GM23338 (cell line): ENCODE measurements at regions not wholly inside any gene's neighbourhood (a gene's known extent, or its start where the extent isn't known, plus 50 kb on each side); places are given as distances from the start of the nearest gene placed in this dataset.

Experiments
- ATAC-seq: fragments of 200-7000 bp; cut with Tn5 transposase; 3 replicates; pipeline ENCODE4 v1.9.1; 2020
- DNase-seq: peaks from one replicate; pipeline ENCODE4 v3.0.0-alpha.2; 2015; ENCODE audit warnings: low spot score
- H2AFZ ChIP-seq: fragments of 200-600 bp; sonication (generic); 2 replicates; pipeline ENCODE4 v1.8.0; 2016; ENCODE audit warnings: antibody characterized with exemption, mild to moderate bottlenecking, moderate library complexity
- H3F3A ChIP-seq: fragments of 200-600 bp; sonication (generic); replicated peaks from 2 replicates; pipeline ENCODE4 v1.8.0; 2017; ENCODE audit warnings: antibody characterized with exemption, mixed run types, low read depth
- H3K27ac ChIP-seq: fragments of 200-600 bp; sonication (generic); 2 replicates; pipeline ENCODE4 v1.6.1; 2016; ENCODE audit warnings: low read depth
- H3K27me3 ChIP-seq: fragments of 200-600 bp; sonication (generic); 2 replicates; pipeline ENCODE4 v1.8.0; 2016; ENCODE audit warnings: mild to moderate bottlenecking, mixed run types, moderate library complexity; ENCODE audit not compliant: insufficient read depth
- H3K36me3 ChIP-seq: fragments of 200-600 bp; sonication (generic); 2 replicates; pipeline ENCODE4 v1.8.0; 2016; ENCODE audit warnings: mild to moderate bottlenecking; ENCODE audit not compliant: insufficient read depth
- H3K4me1 ChIP-seq: fragments of 200-600 bp; sonication (generic); 2 replicates; pipeline ENCODE4 v1.8.0; 2016; ENCODE audit warnings: mild to moderate bottlenecking, moderate library complexity; ENCODE audit not compliant: insufficient read depth
- H3K4me2 ChIP-seq: fragments of 200-600 bp; sonication (generic); 2 replicates; pipeline ENCODE4 v1.7.1; 2017; ENCODE audit warnings: mixed run types
- H3K4me3 ChIP-seq: fragments of 200-600 bp; sonication (generic); 2 replicates; pipeline ENCODE4 v1.6.1; 2016; ENCODE audit warnings: mixed run types
- H3K79me2 ChIP-seq: fragments of 200-600 bp; sonication (generic); replicated peaks from 2 replicates; pipeline ENCODE4 v1.8.0; 2017; ENCODE audit warnings: mild to moderate bottlenecking; ENCODE audit not compliant: insufficient read depth
- H3K9me2 ChIP-seq: fragments of 200-600 bp; sonication (generic); 2 replicates; pipeline ENCODE4 v1.8.0; 2017; ENCODE audit not compliant: insufficient read depth
- H4K20me1 ChIP-seq: fragments of 200-600 bp; sonication (generic); replicated peaks from 2 replicates; pipeline ENCODE4 v1.8.0; 2017; ENCODE audit warnings: mild to moderate bottlenecking; ENCODE audit not compliant: insufficient read depth
- H3K27ac Mint-ChIP-seq: 2 replicates; pipeline ENCODE4 v1.8.0; 2020; ENCODE audit warnings: inconsistent platforms, mild to moderate bottlenecking, moderate library complexity, mixed read lengths
- H3K27me3 Mint-ChIP-seq: 3 replicates; pipeline ENCODE4 v1.8.0; 2022; ENCODE audit warnings: low read depth, mild to moderate bottlenecking, moderate library complexity, mixed read lengths, inconsistent platforms; ENCODE audit not compliant: insufficient read depth, poor library complexity
- H3K36me3 Mint-ChIP-seq: 3 replicates; pipeline ENCODE4 v1.8.0; 2021; ENCODE audit warnings: low read depth, mild to moderate bottlenecking, inconsistent platforms, moderate library complexity, mixed read lengths
- H3K4me1 Mint-ChIP-seq: 3 replicates; pipeline ENCODE4 v1.8.0; 2020; ENCODE audit warnings: mild to moderate bottlenecking, inconsistent platforms, mixed read lengths
- H3K4me3 Mint-ChIP-seq: 3 replicates; pipeline ENCODE4 v1.8.0; 2021; ENCODE audit warnings: moderate library complexity, mild to moderate bottlenecking, inconsistent platforms, mixed read lengths
- H3K9me3 Mint-ChIP-seq: 3 replicates; pipeline ENCODE4 v1.8.0; 2020; ENCODE audit warnings: moderate library complexity, mild to moderate bottlenecking, inconsistent platforms, mixed read lengths
- CREB1 ChIP-seq: fragments of 250-450 bp; sonication (Bioruptor Pico); IDR thresholded peaks from 2 replicates; pipeline ENCODE4 v1.5.0; 2020; ENCODE audit warnings: low read depth, mild to moderate bottlenecking, moderate library complexity
- ETS1 ChIP-seq: IDR thresholded peaks from 2 replicates; pipeline ENCODE4 v1.6.1; 2016; ENCODE audit warnings: antibody characterized with exemption
- EZH2 ChIP-seq: fragments of 200-600 bp; sonication (generic); IDR thresholded peaks from one replicate; pipeline ENCODE4 v1.8.0; 2017; ENCODE audit warnings: antibody characterized with exemption, mild to moderate bottlenecking, low read depth; ENCODE audit not compliant: unreplicated experiment
- EZH2phosphoT487 ChIP-seq: fragments of 200-600 bp; sonication (generic); IDR thresholded peaks from one replicate; pipeline ENCODE4 v1.8.1; 2018; ENCODE audit warnings: antibody characterized with exemption; ENCODE audit not compliant: unreplicated experiment
- JUNB ChIP-seq: IDR thresholded peaks from one replicate; pipeline ENCODE4 v1.6.1; 2016; ENCODE audit warnings: antibody characterized with exemption; ENCODE audit not compliant: unreplicated experiment
- NANOG ChIP-seq: IDR thresholded peaks from 2 replicates; pipeline ENCODE4 v1.6.1; 2016; ENCODE audit warnings: antibody characterized with exemption, borderline replicate concordance
- STAT1 ChIP-seq: IDR thresholded peaks from one replicate; pipeline ENCODE4 v1.6.1; 2016; ENCODE audit warnings: antibody characterized with exemption; ENCODE audit not compliant: unreplicated experiment
- ZNF114 ChIP-seq: fragments of 250-450 bp; sonication (Bioruptor Pico); IDR thresholded peaks from 2 replicates; pipeline ENCODE4 v1.5.0; 2020; ENCODE audit warnings: mild to moderate bottlenecking, moderate library complexity
- ZNF331 ChIP-seq: fragments of 250-450 bp; sonication (Bioruptor Pico); IDR thresholded peaks from 2 replicates; pipeline ENCODE4 v1.5.0; 2020; ENCODE audit warnings: low read depth, mild to moderate bottlenecking, moderate library complexity
- TF ChIP-seq, protein P1 (sequence below): IDR thresholded peaks from one replicate; pipeline ENCODE4 v1.6.1; 2018; ENCODE audit warnings: antibody characterized with exemption; ENCODE audit not compliant: unreplicated experiment
- TF ChIP-seq, protein P2 (sequence below), 2 experiments: fragments of 200-600 bp in 1 of 2; sonication (generic) in 1 of 2; conservative IDR thresholded peaks; 2 replicates each; pipeline versions ENCODE4 v1.5.1 to v1.6.1; 2016 to 2017; ENCODE audit warnings: antibody characterized with exemption in 2 of 2, low read depth in 2 of 2, mild to moderate bottlenecking in 2 of 2, moderate library complexity in 1 of 2

DNA sequence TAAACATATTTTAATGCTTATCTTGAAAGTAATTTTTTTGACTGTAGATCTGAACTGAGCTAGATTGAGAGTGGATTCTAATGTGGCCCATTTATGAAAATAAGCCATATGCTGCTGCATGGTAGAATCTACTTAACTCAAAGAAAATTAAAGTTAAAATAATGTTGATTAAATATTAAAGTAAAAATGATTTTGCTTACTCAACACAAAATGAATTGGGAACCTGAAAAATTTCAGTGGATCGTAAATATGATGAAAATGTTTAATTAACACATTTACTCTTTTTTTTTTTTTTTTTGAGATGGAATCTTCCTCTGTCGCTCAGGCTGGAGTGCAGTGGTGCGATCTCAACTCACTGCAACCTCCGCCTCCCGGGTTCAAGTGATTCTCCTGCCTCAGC lies 144.5 kb upstream of the HMGN3 start:
- Histone ChIP-seq H3K9me2 (peaks cover 13% of the 10 kb centered on the region), H3K4me3 (no peak overlapping the region), H4K20me1 (no peaks in the 10 kb centered on the region), H2AFZ (no peak overlapping the region), H3K4me1 (peaks cover 3% of the 10 kb centered on the region; the same call in 1 of the 2 replicates), H3K4me2 (no peak overlapping the region), H3K36me3 (no peaks in the 10 kb centered on the region), H3K27me3 (no peaks in the 10 kb centered on the region), H3K27ac (no peak overlapping the region), H3F3A (no peaks in the 10 kb centered on the region), H3K79me2 (no peaks in the 10 kb centered on the region)
- Mint-ChIP-seq H3K27me3 (peaks cover 2% of the 10 kb centered on the region), H3K36me3 (no peaks in the 10 kb centered on the region), H3K4me1 (peaks cover 16% of the 10 kb centered on the region; the same call in 2 of the 3 replicates), H3K27ac (no peak overlapping the region), H3K4me3 (no peak overlapping the region), H3K9me3 (no peaks in the 10 kb centered on the region)
- ATAC-seq = no peak
- TF ChIP-seq ZNF114 (CRISPR knock-in tag) = no peak
- TF ChIP-seq STAT1 = no peak
- no peak for TF ChIP-seq NANOG
- TF ChIP-seq EZH2 = no peak
- TF ChIP-seq CREB1 = no peak
- TF ChIP-seq ZNF331 (CRISPR knock-in tag) = no peak
- TF ChIP-seq, protein P1, sequence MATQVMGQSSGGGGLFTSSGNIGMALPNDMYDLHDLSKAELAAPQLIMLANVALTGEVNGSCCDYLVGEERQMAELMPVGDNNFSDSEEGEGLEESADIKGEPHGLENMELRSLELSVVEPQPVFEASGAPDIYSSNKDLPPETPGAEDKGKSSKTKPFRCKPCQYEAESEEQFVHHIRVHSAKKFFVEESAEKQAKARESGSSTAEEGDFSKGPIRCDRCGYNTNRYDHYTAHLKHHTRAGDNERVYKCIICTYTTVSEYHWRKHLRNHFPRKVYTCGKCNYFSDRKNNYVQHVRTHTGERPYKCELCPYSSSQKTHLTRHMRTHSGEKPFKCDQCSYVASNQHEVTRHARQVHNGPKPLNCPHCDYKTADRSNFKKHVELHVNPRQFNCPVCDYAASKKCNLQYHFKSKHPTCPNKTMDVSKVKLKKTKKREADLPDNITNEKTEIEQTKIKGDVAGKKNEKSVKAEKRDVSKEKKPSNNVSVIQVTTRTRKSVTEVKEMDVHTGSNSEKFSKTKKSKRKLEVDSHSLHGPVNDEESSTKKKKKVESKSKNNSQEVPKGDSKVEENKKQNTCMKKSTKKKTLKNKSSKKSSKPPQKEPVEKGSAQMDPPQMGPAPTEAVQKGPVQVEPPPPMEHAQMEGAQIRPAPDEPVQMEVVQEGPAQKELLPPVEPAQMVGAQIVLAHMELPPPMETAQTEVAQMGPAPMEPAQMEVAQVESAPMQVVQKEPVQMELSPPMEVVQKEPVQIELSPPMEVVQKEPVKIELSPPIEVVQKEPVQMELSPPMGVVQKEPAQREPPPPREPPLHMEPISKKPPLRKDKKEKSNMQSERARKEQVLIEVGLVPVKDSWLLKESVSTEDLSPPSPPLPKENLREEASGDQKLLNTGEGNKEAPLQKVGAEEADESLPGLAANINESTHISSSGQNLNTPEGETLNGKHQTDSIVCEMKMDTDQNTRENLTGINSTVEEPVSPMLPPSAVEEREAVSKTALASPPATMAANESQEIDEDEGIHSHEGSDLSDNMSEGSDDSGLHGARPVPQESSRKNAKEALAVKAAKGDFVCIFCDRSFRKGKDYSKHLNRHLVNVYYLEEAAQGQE = no peak
- no peak for TF ChIP-seq ETS1
- no peak for TF ChIP-seq EZH2phosphoT487
- TF ChIP-seq, protein P2, sequence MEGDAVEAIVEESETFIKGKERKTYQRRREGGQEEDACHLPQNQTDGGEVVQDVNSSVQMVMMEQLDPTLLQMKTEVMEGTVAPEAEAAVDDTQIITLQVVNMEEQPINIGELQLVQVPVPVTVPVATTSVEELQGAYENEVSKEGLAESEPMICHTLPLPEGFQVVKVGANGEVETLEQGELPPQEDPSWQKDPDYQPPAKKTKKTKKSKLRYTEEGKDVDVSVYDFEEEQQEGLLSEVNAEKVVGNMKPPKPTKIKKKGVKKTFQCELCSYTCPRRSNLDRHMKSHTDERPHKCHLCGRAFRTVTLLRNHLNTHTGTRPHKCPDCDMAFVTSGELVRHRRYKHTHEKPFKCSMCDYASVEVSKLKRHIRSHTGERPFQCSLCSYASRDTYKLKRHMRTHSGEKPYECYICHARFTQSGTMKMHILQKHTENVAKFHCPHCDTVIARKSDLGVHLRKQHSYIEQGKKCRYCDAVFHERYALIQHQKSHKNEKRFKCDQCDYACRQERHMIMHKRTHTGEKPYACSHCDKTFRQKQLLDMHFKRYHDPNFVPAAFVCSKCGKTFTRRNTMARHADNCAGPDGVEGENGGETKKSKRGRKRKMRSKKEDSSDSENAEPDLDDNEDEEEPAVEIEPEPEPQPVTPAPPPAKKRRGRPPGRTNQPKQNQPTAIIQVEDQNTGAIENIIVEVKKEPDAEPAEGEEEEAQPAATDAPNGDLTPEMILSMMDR (conservative IDR thresholded peaks at IDR 0.05; ENCODE audit: low read depth in 2 of 2) = no peak
- TF ChIP-seq JUNB = no peak
- DNase-seq = no peak
